Esophagus muscularis mucosa (tissue), 4 donors: ENCODE measurements at regions not wholly inside any gene's neighbourhood (a gene's known extent, or its start where the extent isn't known, plus 50 kb on each side); places are given as distances from the start of the nearest gene placed in this dataset.

ENCODE experiments used
- DNase-seq: peaks from one replicate; pipeline ENCODE4 v3.0.0-alpha.2; 2017; ENCODE audit errors: extremely low spot score
- H3K27ac ChIP-seq, 4 donors: fragments of 200-600 bp; sonication (generic); replicated peaks in 1 of 4; 1 replicate in 3 of 4; 2 replicates in 1 of 4; pipeline ENCODE4 v1.5.1; 2016 to 2019; ENCODE audit warnings: mild to moderate bottlenecking in 1 of 4
- H3K27me3 ChIP-seq, 4 donors: fragments of 200-600 bp; sonication (generic); one replicate each; pipeline versions ENCODE4 v1.5.1 to v1.6.0; 2016 to 2019
- H3K36me3 ChIP-seq, 4 donors: fragments of 200-600 bp; sonication (generic); one replicate each; pipeline ENCODE4 v1.5.1; 2016 to 2019
- H3K4me1 ChIP-seq, 4 donors: fragments of 200-600 bp; sonication (generic); one replicate each; pipeline ENCODE4 v1.5.1; 2016 to 2019
- H3K4me3 ChIP-seq, 4 donors: fragments of 200-600 bp; sonication (generic); 1 replicate in 2 of 4; 2 replicates in 2 of 4; pipeline ENCODE4 v1.5.1; 2016 to 2019; ENCODE audit warnings: mild to moderate bottlenecking in 4 of 4, moderate library complexity in 1 of 4
- H3K9me3 ChIP-seq, 4 donors: fragments of 200-600 bp; sonication (generic); 1 replicate in 3 of 4; 2 replicates in 1 of 4; pipeline ENCODE4 v1.5.1; 2016 to 2019
- CTCF ChIP-seq, 3 experiments: fragments of 200-600 bp in 2 of 3; fragments of 450-650 bp in 1 of 3; sonication (generic) in 2 of 3; IDR thresholded peaks; one replicate each; pipeline ENCODE4 v1.5.1; 2017 to 2019; ENCODE audit warnings: antibody characterized with exemption in 3 of 3, mild to moderate bottlenecking in 2 of 3, moderate library complexity in 1 of 3
- EP300 ChIP-seq: sonication (generic); formaldehyde crosslinking; IDR thresholded peaks from one replicate; pipeline ENCODE4 v1.6.1; 2017; ENCODE audit warnings: antibody characterized with exemption
- POLR2A ChIP-seq: fragments of 450-650 bp; IDR thresholded peaks from one replicate; pipeline ENCODE4 v1.6.1; 2017; ENCODE audit warnings: antibody characterized with exemption, moderate library complexity, mild to moderate bottlenecking, low read depth
- POLR2AphosphoS5 ChIP-seq, 2 donors: sonication (generic); formaldehyde crosslinking; IDR thresholded peaks; one replicate each; pipeline ENCODE4 v1.6.1; 2017; ENCODE audit warnings: antibody characterized with exemption in 2 of 2
- WGBS: methylation state at CpG from one replicate; pipeline ENCODE4 v1.1.5; 2018; 5-methylcytosine and 5-hydroxymethylcytosine counted together
- intact Hi-C: fragments of 100-400 bp; cut with DNase I; formaldehyde crosslinking; loops from one replicate; pipeline ENCODE4 v1.15.1; 2023

GRCh38 chr4:77336411-77337142, 179.6 kb downstream of the CCNG2 start:
- WGBS, result 87% methylated on average over 3 of the region's 3 CpGs
- intact Hi-C loops, result no loop called here
- no peak for DNase-seq
- Histone ChIP-seq H3K9me3 (peaks cover 0 to 28% (median 17%) of the 10 kb centered on the region in 4 donors), H3K27me3 (no peaks in the 10 kb centered on the region), H3K36me3 (no peaks in the 10 kb centered on the region), H3K4me1 (no peaks in the 10 kb centered on the region), H3K27ac (no peak overlapping the region), H3K4me3 (no peak overlapping the region)
- TF ChIP-seq CTCF (IDR thresholded peaks at IDR 0.05) (no peak), POLR2A (no peak), POLR2AphosphoS5 (IDR thresholded peaks at IDR 0.05) (no peak), EP300 (no peak)

- DNase-seq, result no peak
- Histone ChIP-seq H3K36me3 (no peaks in the 10 kb centered on the region), H3K27me3 (no peaks in the 10 kb centered on the region), H3K27ac (no peak overlapping the region), H3K9me3 (peaks cover 0 to 24% (median 9%) of the 10 kb centered on the region in 4 donors), H3K4me1 (no peaks in the 10 kb centered on the region), H3K4me3 (no peak overlapping the region)
- TF ChIP-seq POLR2A, result no peak
- no peak for TF ChIP-seq CTCF (IDR thresholded peaks at IDR 0.05)
- no peak for TF ChIP-seq POLR2AphosphoS5 (IDR thresholded peaks at IDR 0.05)
- TF ChIP-seq EP300, result no peak
- 100% methylated on average over 2 of the region's 2 CpGs for WGBS
- intact Hi-C loops, result no loop called here
Measured at GRCh38 chr4:77342170-77342810, 185.3 kb downstream of the CCNG2 start.

GRCh38 chr4:77344001-77344400, 187.0 kb downstream of the CCNG2 start:
- TF ChIP-seq EP300, result no peak
- no peak for TF ChIP-seq POLR2AphosphoS5 (IDR thresholded peaks at IDR 0.05)
- TF ChIP-seq POLR2A, result no peak
- TF ChIP-seq CTCF (IDR thresholded peaks at IDR 0.05), result no peak
- 79% methylated on average over 1 of the region's 1 CpG for WGBS
- Histone ChIP-seq H3K4me1 (no peaks in the 10 kb centered on the region), H3K9me3 (peaks cover 0 to 24% (median 9%) of the 10 kb centered on the region in 4 donors), H3K36me3 (no peaks in the 10 kb centered on the region), H3K27me3 (no peaks in the 10 kb centered on the region), H3K4me3 (no peak overlapping the region), H3K27ac (no peak overlapping the region)
- no peak for DNase-seq
- intact Hi-C loops, result no loop called here

- TF ChIP-seq POLR2AphosphoS5 (IDR thresholded peaks at IDR 0.05), result no peak
- TF ChIP-seq POLR2A, result no peak
- no peak for TF ChIP-seq EP300
- TF ChIP-seq CTCF (IDR thresholded peaks at IDR 0.05), result no peak
- no peak overlapping the region for H3K4me3 ChIP-seq
- DNase-seq, result no peak
- H3K4me1 ChIP-seq, result no peaks in the 10 kb centered on the region
- H3K36me3 ChIP-seq, result no peaks in the 10 kb centered on the region
- intact Hi-C loops, result no loop called here
- H3K27me3 ChIP-seq, result no peaks in the 10 kb centered on the region
- H3K27ac ChIP-seq, result no peak overlapping the region
- peaks cover 0 to 24% (median 9%) of the 10 kb centered on the region in 4 donors for H3K9me3 ChIP-seq
- 0% methylated on average over 1 of the region's 1 CpG for WGBS
Measured at GRCh38 chr4:77344784-77345183, 187.8 kb downstream of the CCNG2 start.
